ENCODE measurements at regions not wholly inside any gene's neighbourhood (a gene's known extent, or its start where the extent isn't known, plus 50 kb on each side); places are given as distances from the start of the nearest gene placed in this dataset.

DNA sequence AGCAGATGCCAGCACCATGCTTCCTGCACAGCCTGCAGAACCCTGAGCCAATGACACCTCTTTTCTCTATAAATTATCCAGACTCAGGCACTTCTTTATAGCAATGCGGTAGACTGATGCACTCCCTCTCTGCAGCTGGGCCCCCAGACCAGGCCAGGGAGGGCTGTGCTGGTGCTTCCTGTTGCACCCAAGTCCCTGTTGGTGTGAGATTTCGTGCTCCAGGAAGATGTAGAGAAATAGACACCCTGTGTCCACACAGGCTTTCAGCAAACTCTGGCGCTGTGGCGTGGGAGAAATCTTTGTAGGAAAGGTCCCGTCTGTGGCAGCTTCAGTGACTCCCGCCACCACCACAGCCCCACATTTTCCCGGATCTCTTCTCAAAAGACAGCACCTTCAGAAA, 572.2 kb downstream of the GALR1 start:
- WGBS, 5 donors = 85 to 92% (median 88%) methylated on average over 7 of the region's 7 CpGs
- intact Hi-C loops (cut with DNase I; ENCODE audit: low total_unique reads) = no loop called here
- DNase-seq = no peak
- H3K4me1 ChIP-seq = no peaks in the 10 kb centered on the region
- no peak overlapping the region for H3K27ac ChIP-seq
- H3K27me3 ChIP-seq = no peaks in the 10 kb centered on the region
- no peaks in the 10 kb centered on the region for H3K36me3 ChIP-seq
- peaks cover 0 to 11% (median 3%) of the 10 kb centered on the region in 4 donors for H3K9me3 ChIP-seq
- no peak for TF ChIP-seq POLR2A (IDR thresholded peaks at IDR 0.05)
- TF ChIP-seq, protein P1, sequence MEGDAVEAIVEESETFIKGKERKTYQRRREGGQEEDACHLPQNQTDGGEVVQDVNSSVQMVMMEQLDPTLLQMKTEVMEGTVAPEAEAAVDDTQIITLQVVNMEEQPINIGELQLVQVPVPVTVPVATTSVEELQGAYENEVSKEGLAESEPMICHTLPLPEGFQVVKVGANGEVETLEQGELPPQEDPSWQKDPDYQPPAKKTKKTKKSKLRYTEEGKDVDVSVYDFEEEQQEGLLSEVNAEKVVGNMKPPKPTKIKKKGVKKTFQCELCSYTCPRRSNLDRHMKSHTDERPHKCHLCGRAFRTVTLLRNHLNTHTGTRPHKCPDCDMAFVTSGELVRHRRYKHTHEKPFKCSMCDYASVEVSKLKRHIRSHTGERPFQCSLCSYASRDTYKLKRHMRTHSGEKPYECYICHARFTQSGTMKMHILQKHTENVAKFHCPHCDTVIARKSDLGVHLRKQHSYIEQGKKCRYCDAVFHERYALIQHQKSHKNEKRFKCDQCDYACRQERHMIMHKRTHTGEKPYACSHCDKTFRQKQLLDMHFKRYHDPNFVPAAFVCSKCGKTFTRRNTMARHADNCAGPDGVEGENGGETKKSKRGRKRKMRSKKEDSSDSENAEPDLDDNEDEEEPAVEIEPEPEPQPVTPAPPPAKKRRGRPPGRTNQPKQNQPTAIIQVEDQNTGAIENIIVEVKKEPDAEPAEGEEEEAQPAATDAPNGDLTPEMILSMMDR (IDR thresholded peaks at IDR 0.05) = no peak
- TF ChIP-seq POLR2AphosphoS5 (IDR thresholded peaks at IDR 0.05) = no peak
- TF ChIP-seq EP300 (IDR thresholded peaks at IDR 0.05) = no peak
- no peak overlapping the region for H3K4me3 ChIP-seq

DNA sequence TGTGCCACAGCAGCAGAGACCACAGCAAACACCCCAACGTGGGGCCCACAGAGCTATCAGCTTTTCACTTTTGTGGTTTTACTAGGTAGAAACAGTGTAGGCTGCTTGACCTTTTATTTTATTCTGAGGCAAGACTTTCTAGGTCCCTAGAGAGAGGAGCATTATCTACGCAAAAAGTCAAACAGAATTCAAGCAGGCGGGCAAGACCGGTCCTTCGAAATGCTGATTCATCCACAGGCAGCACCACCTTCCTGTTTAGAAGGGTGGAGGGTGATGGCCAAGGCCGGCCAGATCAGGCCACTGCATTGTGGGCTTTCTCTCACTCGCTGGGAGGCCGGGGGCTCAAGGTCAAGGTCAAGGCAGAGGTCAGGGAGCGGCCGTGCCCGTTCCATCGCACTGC, 573.0 kb downstream of the GALR1 start:
- Histone ChIP-seq H3K27ac (no peak overlapping the region), H3K4me1 (no peaks in the 10 kb centered on the region), H3K4me3 (no peak overlapping the region), H3K9me3 (peaks cover 0 to 14% (median 3%) of the 10 kb centered on the region in 4 donors), H3K36me3 (no peaks in the 10 kb centered on the region), H3K27me3 (no peaks in the 10 kb centered on the region)
- 42 to 56% (median 45%) methylated on average over 10 to 12 of the region's 12 CpGs for whole genome bisulfite sequencing, 5 donors
- DNase-seq = no peak
- TF ChIP-seq EP300 (IDR thresholded peaks at IDR 0.05) = no peak
- no peak for TF ChIP-seq POLR2A (IDR thresholded peaks at IDR 0.05)
- TF ChIP-seq, protein P1 (IDR thresholded peaks at IDR 0.05) = no peak
- no peak for TF ChIP-seq POLR2AphosphoS5 (IDR thresholded peaks at IDR 0.05)
- intact Hi-C loops (cut with DNase I; ENCODE audit: low total_unique reads) = no loop called here

DNA sequence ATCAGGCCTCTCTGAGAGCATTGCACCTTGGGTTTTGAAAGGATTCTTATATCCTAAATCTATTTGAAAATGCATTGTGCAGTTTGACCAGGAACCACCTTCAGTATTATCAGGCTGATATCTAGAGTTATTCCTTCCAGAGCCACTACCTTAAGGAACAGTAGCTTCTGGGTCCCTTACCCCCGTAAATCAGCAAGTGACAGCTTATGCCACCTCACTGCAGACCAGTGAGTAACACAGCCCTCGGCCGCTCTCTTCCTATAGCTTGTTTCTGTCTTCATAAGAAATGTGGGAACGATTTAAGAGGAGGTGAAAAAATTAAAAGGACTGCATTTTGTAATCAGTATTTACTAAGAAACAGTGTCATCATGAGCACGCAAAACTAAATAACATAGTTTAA, 584.2 kb downstream of the GALR1 start:
- intact Hi-C loops (cut with DNase I; ENCODE audit: low total_unique reads) = no loop called here
- Histone ChIP-seq H3K27ac (no peak overlapping the region), H3K4me1 (no peaks in the 10 kb centered on the region), H3K36me3 (no peaks in the 10 kb centered on the region), H3K4me3 (no peak overlapping the region), H3K9me3 (no peaks in the 10 kb centered on the region), H3K27me3 (no peaks in the 10 kb centered on the region)
- WGBS, 5 donors = 74 to 84% (median 81%) methylated on average over 5 of the region's 5 CpGs
- no peak for DNase-seq
- TF ChIP-seq EP300 (IDR thresholded peaks at IDR 0.05) (no peak), POLR2A (IDR thresholded peaks at IDR 0.05) (no peak), POLR2AphosphoS5 (IDR thresholded peaks at IDR 0.05) (no peak)
- TF ChIP-seq, protein P1 (IDR thresholded peaks at IDR 0.05) = no peak

DNA sequence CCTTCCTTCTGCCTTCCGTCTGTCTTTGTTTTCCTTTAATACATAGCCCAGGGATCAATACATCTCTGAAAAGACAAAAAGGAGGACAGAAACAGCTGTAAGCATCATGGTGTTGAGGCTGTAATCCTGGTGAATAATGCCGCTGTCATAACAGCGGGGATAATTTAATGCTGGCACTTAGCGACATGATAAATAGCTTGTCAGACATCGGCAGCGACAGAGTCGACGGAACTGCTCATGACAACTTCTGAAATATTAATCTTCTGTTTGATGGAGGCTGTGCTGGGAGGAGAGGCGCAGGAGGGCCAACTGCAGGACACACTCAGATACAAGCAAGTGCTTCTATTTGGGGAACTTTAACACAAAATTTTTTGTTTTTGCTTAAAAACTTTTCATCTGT, 602.2 kb downstream of the GALR1 start:
- no peak for DNase-seq
- Histone ChIP-seq H3K4me1 (no peaks in the 10 kb centered on the region), H3K36me3 (no peaks in the 10 kb centered on the region), H3K9me3 (no peaks in the 10 kb centered on the region), H3K27ac (no peak overlapping the region), H3K4me3 (no peak overlapping the region), H3K27me3 (peaks cover 0 to 5% (median 0%) of the 10 kb centered on the region in 3 donors)
- intact Hi-C loops (cut with DNase I; ENCODE audit: low total_unique reads) = no loop called here
- WGBS, 5 donors = 16 to 34% (median 28%) methylated on average over 9 of the region's 9 CpGs
- TF ChIP-seq POLR2AphosphoS5 (IDR thresholded peaks at IDR 0.05) (no peak), EP300 (IDR thresholded peaks at IDR 0.05) (no peak), POLR2A (IDR thresholded peaks at IDR 0.05) (no peak)
- TF ChIP-seq, protein P1 (IDR thresholded peaks at IDR 0.05) = no peak
